BJ (cell line): ENCODE measurements at regions not wholly inside any gene's neighbourhood (a gene's known extent, or its start where the extent isn't known, plus 50 kb on each side); places are given as distances from the start of the nearest gene placed in this dataset.

Experiments used
- CTCF ChIA-PET: fragments of 350-600 bp; formaldehyde crosslinking; extraction: SDS; loops from one replicate; lab custom pipeline; 2021; ENCODE audit warnings: antibody characterized with exemption, inconsistent platforms; lab: Yijun Ruan, JAX
- POLR2A ChIA-PET: fragments of 300-600 bp; sonication (Branson Sonifier 250); formaldehyde crosslinking; extraction: SDS; loops from one replicate; lab custom pipeline; 2021; ENCODE audit warnings: antibody characterized with exemption; lab: Charles Lee
- DNase-seq: peaks from one replicate; pipeline ENCODE4 v3.0.0-alpha.2; 2011; ENCODE audit warnings: low read depth
- H3K27me3 ChIP-seq: 2 replicates; pipeline ENCODE4 v1.6.0; 2011; ENCODE audit warnings: low read length; ENCODE audit not compliant: control insufficient read depth, insufficient read depth
- H3K36me3 ChIP-seq: 2 replicates; pipeline ENCODE4 v1.5.1; 2011; ENCODE audit warnings: low read length; ENCODE audit not compliant: control insufficient read depth, insufficient read depth
- H3K4me3 ChIP-seq: 2 replicates; pipeline ENCODE4 v1.5.1; 2011; ENCODE audit warnings: low read depth, mild to moderate bottlenecking, control low read depth, low read length
- TF ChIP-seq, protein P1 (sequence below): IDR thresholded peaks from 2 replicates; pipeline ENCODE4 v1.5.1; 2011; ENCODE audit warnings: low read depth, mild to moderate bottlenecking, control low read depth, inconsistent platforms, low read length, moderate library complexity; ENCODE audit not compliant: insufficient read depth

- Histone ChIP-seq H3K27me3 (no peaks in the 10 kb centered on the region), H3K4me3 (no peak overlapping the region), H3K36me3 (no peaks in the 10 kb centered on the region)
- CTCF ChIA-PET = no interaction called here
- peak; percentile 50 for DNase-seq
- POLR2A ChIA-PET = no interaction called here
- TF ChIP-seq, protein P1, sequence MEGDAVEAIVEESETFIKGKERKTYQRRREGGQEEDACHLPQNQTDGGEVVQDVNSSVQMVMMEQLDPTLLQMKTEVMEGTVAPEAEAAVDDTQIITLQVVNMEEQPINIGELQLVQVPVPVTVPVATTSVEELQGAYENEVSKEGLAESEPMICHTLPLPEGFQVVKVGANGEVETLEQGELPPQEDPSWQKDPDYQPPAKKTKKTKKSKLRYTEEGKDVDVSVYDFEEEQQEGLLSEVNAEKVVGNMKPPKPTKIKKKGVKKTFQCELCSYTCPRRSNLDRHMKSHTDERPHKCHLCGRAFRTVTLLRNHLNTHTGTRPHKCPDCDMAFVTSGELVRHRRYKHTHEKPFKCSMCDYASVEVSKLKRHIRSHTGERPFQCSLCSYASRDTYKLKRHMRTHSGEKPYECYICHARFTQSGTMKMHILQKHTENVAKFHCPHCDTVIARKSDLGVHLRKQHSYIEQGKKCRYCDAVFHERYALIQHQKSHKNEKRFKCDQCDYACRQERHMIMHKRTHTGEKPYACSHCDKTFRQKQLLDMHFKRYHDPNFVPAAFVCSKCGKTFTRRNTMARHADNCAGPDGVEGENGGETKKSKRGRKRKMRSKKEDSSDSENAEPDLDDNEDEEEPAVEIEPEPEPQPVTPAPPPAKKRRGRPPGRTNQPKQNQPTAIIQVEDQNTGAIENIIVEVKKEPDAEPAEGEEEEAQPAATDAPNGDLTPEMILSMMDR = no peak
These were observed 687.0 kb upstream of the NECTIN3 start for GRCh38 chr3:110384601-110385000.

DNA sequence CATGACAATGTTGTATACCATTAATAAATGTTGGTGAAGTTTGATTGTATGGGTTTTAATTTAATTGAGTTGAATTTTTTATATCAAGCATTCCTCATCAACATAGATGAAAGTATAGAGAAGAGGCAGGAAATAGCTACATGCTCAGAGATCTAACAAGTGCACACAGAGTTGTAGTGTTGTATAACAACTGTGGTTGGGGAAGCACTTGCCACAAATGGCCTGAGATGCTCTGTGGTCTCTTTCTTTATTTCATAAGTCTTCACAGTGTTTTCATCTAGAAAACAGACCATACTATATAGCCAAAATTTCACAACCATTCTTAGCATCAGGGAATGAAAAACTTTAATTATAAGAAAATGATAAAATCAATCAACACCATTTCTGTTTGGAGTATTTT, 682.6 kb upstream of the NECTIN3 start:
- TF ChIP-seq, protein P1 = no peak
- no peak overlapping the region for H3K4me3 ChIP-seq
- POLR2A ChIA-PET = no interaction called here
- H3K36me3 ChIP-seq = no peaks in the 10 kb centered on the region
- CTCF ChIA-PET = no interaction called here
- H3K27me3 ChIP-seq = no peaks in the 10 kb centered on the region
- DNase-seq = no peak

DNA sequence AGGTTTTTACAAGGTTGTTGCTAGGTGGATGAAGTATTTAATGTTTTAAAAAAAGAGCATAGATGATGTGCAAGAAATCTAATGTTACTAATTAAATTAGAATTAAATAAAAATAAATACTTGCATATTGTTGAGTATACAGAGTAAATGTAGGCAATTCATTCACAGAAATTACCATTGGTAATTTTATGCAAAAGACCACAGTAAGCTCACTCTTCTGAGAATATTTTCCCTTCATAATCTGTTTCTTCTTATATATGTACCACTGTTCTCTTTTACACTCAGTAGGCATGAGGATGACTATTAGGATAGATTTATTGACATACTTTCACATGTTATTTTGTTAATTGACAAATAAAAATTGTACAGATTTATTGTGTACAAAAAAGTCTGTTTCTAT, 681.2 kb upstream of the NECTIN3 start:
- H3K27me3 ChIP-seq = no peaks in the 10 kb centered on the region
- ChIA-PET CTCF (interaction anchor here (0.7 kb wide), 1 partner anchor 75 kb away, joined by 4 read pairs; no protein-coding TSS in a partner anchor), POLR2A (no interaction called here)
- DNase-seq = no peak
- TF ChIP-seq, protein P1 = no peak
- no peak overlapping the region for H3K4me3 ChIP-seq
- H3K36me3 ChIP-seq = no peaks in the 10 kb centered on the region

GRCh38 chr3:110391042-110391441, 680.6 kb upstream of the NECTIN3 start:
- ChIA-PET POLR2A (no interaction called here), CTCF (interaction anchor here (0.7 kb wide), 1 partner anchor 76 kb away, joined by 4 read pairs; no protein-coding TSS in a partner anchor)
- DNase-seq = no peak
- Histone ChIP-seq H3K4me3 (no peak overlapping the region), H3K36me3 (no peaks in the 10 kb centered on the region), H3K27me3 (no peaks in the 10 kb centered on the region)
- TF ChIP-seq, protein P1 = no peak

GRCh38 chr3:110391640-110392395, 679.8 kb upstream of the NECTIN3 start:
- Histone ChIP-seq H3K36me3 (no peaks in the 10 kb centered on the region), H3K4me3 (no peak overlapping the region), H3K27me3 (no peaks in the 10 kb centered on the region)
- TF ChIP-seq, protein P1 = no peak
- ChIA-PET POLR2A (no interaction called here), CTCF (no interaction called here)
- DNase-seq = no peak
